CD4-positive, alpha-beta T cell treated with Interleukin-15 for 1 hour (primary cell): ENCODE measurements at regions not wholly inside any gene's neighbourhood (a gene's known extent, or its start where the extent isn't known, plus 50 kb on each side); places are given as distances from the start of the nearest gene placed in this dataset.
"Not testable (repeated sequence)": the region's sequence is repeated elsewhere in the genome, so short reads cannot be mapped to it uniquely, and the experiment has no call there.

Experiments
- DNase-seq: peaks from one replicate; pipeline ENCODE4 v3.0.0-alpha.2; 2020

- DNase-seq = no peak
These were observed 61.1 kb upstream of the DAAM1 start for GRCh38 chr14:59127437-59127732.

DNA sequence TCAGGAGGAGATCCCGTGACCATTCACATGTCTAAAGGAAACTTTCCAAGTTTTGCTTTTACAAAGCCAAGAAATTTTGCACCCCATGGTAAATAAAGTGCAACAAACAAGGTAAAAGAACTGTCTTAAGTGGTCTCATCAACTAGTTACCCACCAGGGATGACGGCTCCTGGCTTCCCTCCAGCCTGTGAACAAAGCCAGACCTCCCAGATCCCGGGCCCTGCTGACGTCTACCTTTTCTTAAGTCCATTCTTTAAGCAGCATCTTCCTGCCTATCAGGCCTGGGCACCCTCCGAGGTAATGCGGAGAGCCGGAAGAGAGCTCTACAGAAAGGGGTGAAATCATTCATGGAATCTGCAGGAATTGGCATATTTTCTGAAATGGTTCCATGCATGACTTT is 58.0 kb upstream of the DAAM1 start:
- no peak for DNase-seq

GRCh38 chr14:59131938-59132795 is 56.3 kb upstream of the DAAM1 start:
- DNase-seq = no peak

- DNase-seq = no peak
These were observed 55.5 kb upstream of the DAAM1 start for GRCh38 chr14:59132796-59133494.

GRCh38 chr14:59133709-59134108 is 54.8 kb upstream of the DAAM1 start:
- no peak for DNase-seq

DNA sequence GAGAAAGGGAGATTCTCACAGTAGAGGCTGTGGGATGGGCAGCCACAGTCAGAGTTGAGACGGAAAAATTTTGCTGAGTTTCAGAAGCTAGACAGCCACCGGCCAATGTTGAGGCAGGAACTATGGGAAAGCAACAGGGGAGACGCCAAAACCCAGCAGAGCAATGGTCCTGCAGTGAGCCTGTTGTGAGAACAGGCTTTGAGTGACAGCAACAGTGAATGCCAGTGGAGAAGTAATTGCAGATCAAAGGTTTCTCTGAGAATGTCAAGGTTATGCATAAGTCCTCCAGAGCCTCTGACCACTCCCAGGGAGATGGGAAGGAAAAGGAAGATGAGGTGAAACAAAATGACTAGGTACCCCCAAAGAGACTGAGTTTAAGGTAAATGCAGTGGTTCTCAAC is 54.2 kb upstream of the DAAM1 start:
- DNase-seq = no peak

- DNase-seq = no peak
These were observed 51.2 kb upstream of the DAAM1 start for GRCh38 chr14:59137256-59137655.

DNA sequence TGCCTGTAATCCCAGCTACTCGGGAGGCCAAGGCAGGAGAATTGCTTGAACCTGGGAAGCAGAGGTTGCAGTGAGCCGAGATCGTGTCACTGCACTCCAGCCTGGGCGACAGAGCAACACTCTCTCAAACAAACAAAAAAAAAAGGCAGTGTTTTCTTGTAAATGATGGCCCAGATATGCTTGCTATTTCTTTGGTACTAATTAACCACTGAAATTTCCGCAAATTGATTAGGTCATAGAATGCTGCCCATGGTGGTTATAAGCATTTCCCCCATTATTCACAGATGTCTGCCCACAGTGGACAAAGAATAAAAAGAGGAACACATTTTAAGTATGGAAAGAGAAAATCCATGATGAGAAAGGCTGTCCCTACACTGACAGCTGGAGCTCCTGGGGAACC is 49.9 kb upstream of the DAAM1 start:
- DNase-seq = not testable (repeated sequence)
